Stimulated activated CD4-positive, alpha-beta T cell treated with anti-CD3 and anti-CD28 coated beads, Interleukin-1b, Interleukin-23, amount 100 ng/mL, for 1 hour (primary cell): ENCODE measurements at regions not wholly inside any gene's neighbourhood (a gene's known extent, or its start where the extent isn't known, plus 50 kb on each side); places are given as distances from the start of the nearest gene placed in this dataset.
"Not testable (repeated sequence)": the region's sequence is repeated elsewhere in the genome, so short reads cannot be mapped to it uniquely, and the experiment has no call there.

Experiments
- DNase-seq, 2 donors: peaks; one replicate each; pipeline ENCODE4 v3.0.0-alpha.2; 2020; ENCODE audit warnings: low read depth in 2 of 2

GRCh38 chr2:7847321-7847720 is 834.5 kb upstream of the ID2 start:
- DNase-seq = no peak

GRCh38 chr2:7849027-7849426 is 832.8 kb upstream of the ID2 start:
- DNase-seq = no peak

- no peak for DNase-seq
Observed at GRCh38 chr2:7849531-7849930, 832.3 kb upstream of the ID2 start.

GRCh38 chr2:7852546-7852945 is 829.3 kb upstream of the ID2 start:
- no peak for DNase-seq

GRCh38 chr2:7857904-7858303 is 824.0 kb upstream of the ID2 start:
- DNase-seq = no peak

- no peak for DNase-seq
Observed at GRCh38 chr2:7858624-7859023, 823.2 kb upstream of the ID2 start.

- no peak for DNase-seq
Observed at GRCh38 chr2:7860693-7861092, 821.2 kb upstream of the ID2 start.

GRCh38 chr2:7861910-7862702 is 819.8 kb upstream of the ID2 start:
- DNase-seq = no peak

GRCh38 chr2:7866104-7866503 is 815.8 kb upstream of the ID2 start:
- no peak for DNase-seq

GRCh38 chr2:7866825-7867224 is 815.0 kb upstream of the ID2 start:
- no peak for DNase-seq

- no peak for DNase-seq
Observed at GRCh38 chr2:7867867-7868266, 814.0 kb upstream of the ID2 start.

GRCh38 chr2:7868836-7869235 is 813.0 kb upstream of the ID2 start:
- DNase-seq = no peak

GRCh38 chr2:7876445-7876844 is 805.4 kb upstream of the ID2 start:
- DNase-seq = not testable (repeated sequence)

GRCh38 chr2:7878266-7878665 is 803.6 kb upstream of the ID2 start:
- not testable (repeated sequence) for DNase-seq

- DNase-seq = no peak
Observed at GRCh38 chr2:7878786-7879482, 802.9 kb upstream of the ID2 start.

- DNase-seq = no peak
Observed at GRCh38 chr2:7879483-7879835, 802.4 kb upstream of the ID2 start.

- no peak for DNase-seq
Observed at GRCh38 chr2:7880126-7880525, 801.7 kb upstream of the ID2 start.

GRCh38 chr2:7880566-7880965 is 801.3 kb upstream of the ID2 start:
- no peak for DNase-seq

GRCh38 chr2:7881063-7881462 is 800.8 kb upstream of the ID2 start:
- DNase-seq = no peak

- DNase-seq = no peak
Observed at GRCh38 chr2:7881466-7881865, 800.4 kb upstream of the ID2 start.

GRCh38 chr2:7882296-7882695 is 799.6 kb upstream of the ID2 start:
- no peak for DNase-seq

GRCh38 chr2:7884338-7884737 is 797.5 kb upstream of the ID2 start:
- DNase-seq = no peak

GRCh38 chr2:7886666-7887065 is 795.2 kb upstream of the ID2 start:
- DNase-seq = no peak

GRCh38 chr2:7887441-7887840 is 794.4 kb upstream of the ID2 start:
- DNase-seq = no peak
